ENCODE measurements at regions not wholly inside any gene's neighbourhood (a gene's known extent, or its start where the extent isn't known, plus 50 kb on each side); places are given as distances from the start of the nearest gene placed in this dataset.
A peak's percentile ranks its signal among the peaks of the same experiment; 100 is the strongest.

GRCh38 chr1:196136396-196136795, 471.8 kb downstream of the KCNT2 start:
- intact Hi-C loops (cut with micrococcal nuclease; ENCODE audit: unreplicated experiment), result no loop called here
- Histone ChIP-seq H3K27me3 (ENCODE audit: insufficient read depth, low read depth) (no peaks in the 10 kb centered on the region), H3K36me3 (ENCODE audit: low read depth) (no peaks in the 10 kb centered on the region), H3K4me2 (no peak overlapping the region), H3F3A (ENCODE audit: insufficient read depth, low read depth) (no peaks in the 10 kb centered on the region), H3K9me2 (ENCODE audit: insufficient read depth) (no peaks in the 10 kb centered on the region), H3K4me3 (no peak overlapping the region), H3K9me3 (ENCODE audit: insufficient read depth, low read depth) (no peaks in the 10 kb centered on the region; the same call in 1 of the 2 replicates), H3K79me2 (ENCODE audit: low read depth) (no peaks in the 10 kb centered on the region), H4K20me1 (ENCODE audit: insufficient read depth) (no peaks in the 10 kb centered on the region), H3K4me1 (replicated peaks; ENCODE audit: insufficient read depth) (no peaks in the 10 kb centered on the region), H3K27ac (no peak overlapping the region), H2AFZ (no peak overlapping the region)
- ChIA-PET CTCF (no interaction called here), POLR2A (ENCODE audit: unreplicated experiment) (no interaction called here)
- no peak for DNase-seq
- no TSS peak for BruUV-seq (replicated peaks)
- TF ChIP-seq CTCF (conservative IDR thresholded peaks at IDR 0.05) (no peak), EZH2 (IDR thresholded peaks at IDR 0.05; ENCODE audit: low read depth) (no peak)

- BruUV-seq (replicated peaks), result no TSS peak
- Histone ChIP-seq H3K27me3 (ENCODE audit: insufficient read depth, low read depth) (no peaks in the 10 kb centered on the region), H3K9me3 (ENCODE audit: insufficient read depth, low read depth) (no peaks in the 10 kb centered on the region), H2AFZ (no peak overlapping the region), H3K27ac (no peak overlapping the region), H3F3A (ENCODE audit: insufficient read depth, low read depth) (no peaks in the 10 kb centered on the region), H3K79me2 (ENCODE audit: low read depth) (no peaks in the 10 kb centered on the region), H3K4me2 (no peak overlapping the region), H3K4me3 (no peak overlapping the region), H3K9me2 (ENCODE audit: insufficient read depth) (no peaks in the 10 kb centered on the region), H3K4me1 (replicated peaks; ENCODE audit: insufficient read depth) (no peaks in the 10 kb centered on the region), H3K36me3 (ENCODE audit: low read depth) (no peaks in the 10 kb centered on the region), H4K20me1 (ENCODE audit: insufficient read depth) (no peaks in the 10 kb centered on the region)
- DNase-seq, result no peak
- POLR2A ChIA-PET (ENCODE audit: unreplicated experiment), result no interaction called here
- TF ChIP-seq EZH2 (IDR thresholded peaks at IDR 0.05; ENCODE audit: low read depth), result no peak
- TF ChIP-seq CTCF (conservative IDR thresholded peaks at IDR 0.05), result no peak
- CTCF ChIA-PET, result no interaction called here
- intact Hi-C loops (cut with micrococcal nuclease; ENCODE audit: unreplicated experiment), result no loop called here
Measured at GRCh38 chr1:196131691-196132090, 476.5 kb downstream of the KCNT2 start.

- DNase-seq, result no peak
- Histone ChIP-seq H3K27ac (no peak overlapping the region), H3K36me3 (ENCODE audit: low read depth) (no peaks in the 10 kb centered on the region), H3F3A (ENCODE audit: insufficient read depth, low read depth) (no peaks in the 10 kb centered on the region), H3K79me2 (ENCODE audit: low read depth) (no peaks in the 10 kb centered on the region), H3K4me3 (no peak overlapping the region), H3K4me1 (replicated peaks; ENCODE audit: insufficient read depth) (no peaks in the 10 kb centered on the region), H4K20me1 (ENCODE audit: insufficient read depth) (no peaks in the 10 kb centered on the region), H3K9me2 (ENCODE audit: insufficient read depth) (no peaks in the 10 kb centered on the region), H3K4me2 (peak overlapping the region; percentile 18; the same call in 1 of the 2 replicates), H3K9me3 (ENCODE audit: insufficient read depth, low read depth) (no peaks in the 10 kb centered on the region), H3K27me3 (ENCODE audit: insufficient read depth, low read depth) (no peaks in the 10 kb centered on the region), H2AFZ (peak overlapping the region; percentile 69)
- intact Hi-C loops (cut with micrococcal nuclease; ENCODE audit: unreplicated experiment), result no loop called here
- POLR2A ChIA-PET (ENCODE audit: unreplicated experiment), result no interaction called here
- CTCF ChIA-PET, result no interaction called here
- no peak for TF ChIP-seq EZH2 (IDR thresholded peaks at IDR 0.05; ENCODE audit: low read depth)
- no peak for TF ChIP-seq CTCF (conservative IDR thresholded peaks at IDR 0.05)
- no TSS peak for BruUV-seq (replicated peaks)
Measured at GRCh38 chr1:196128835-196129234, 479.4 kb downstream of the KCNT2 start.

Measured in PC-9 (cell line).